Peyer's patch (tissue), 4 donors: ENCODE measurements at regions not wholly inside any gene's neighbourhood (a gene's known extent, or its start where the extent isn't known, plus 50 kb on each side); places are given as distances from the start of the nearest gene placed in this dataset.
A peak's percentile ranks its signal among the peaks of the same experiment; 100 is the strongest.

Experiments used
- DNase-seq, 3 donors: peaks; one replicate each; pipeline ENCODE4 v3.0.0-alpha.2; 2017 to 2019
- H3K27ac ChIP-seq, 4 donors: fragments of 200-600 bp; sonication (generic); one replicate each; pipeline ENCODE4 v1.5.1; 2016 to 2019
- H3K27me3 ChIP-seq, 2 donors: fragments of 200-600 bp; sonication (generic); one replicate each; pipeline ENCODE4 v1.5.1; 2019
- H3K36me3 ChIP-seq, 3 donors: fragments of 200-600 bp; sonication (generic); one replicate each; pipeline ENCODE4 v1.5.1; 2016 to 2019
- H3K4me1 ChIP-seq, 4 donors: fragments of 200-600 bp; sonication (generic); one replicate each; pipeline ENCODE4 v1.5.1; 2016 to 2019
- H3K4me3 ChIP-seq, 4 donors: fragments of 200-600 bp; sonication (generic); 1 replicate in 3 of 4; 2 replicates in 1 of 4; pipeline ENCODE4 v1.5.1; 2016 to 2019; ENCODE audit warnings: mild to moderate bottlenecking in 1 of 4
- H3K9me3 ChIP-seq, 4 donors: fragments of 200-600 bp; sonication (generic); one replicate each; pipeline ENCODE4 v1.5.1; 2016 to 2019; ENCODE audit warnings: mild to moderate bottlenecking in 1 of 4
- POLR2A ChIP-seq, 2 donors: fragments of 450-650 bp; IDR thresholded peaks; one replicate each; pipeline ENCODE4 v1.5.1; 2017; ENCODE audit warnings: antibody characterized with exemption in 2 of 2, mild to moderate bottlenecking in 2 of 2, moderate library complexity in 2 of 2
- TF ChIP-seq, protein P1 (sequence below), 6 experiments: fragments of 450-650 bp in 4 of 6; fragments of 200-600 bp in 2 of 6; sonication (generic) in 1 of 6; IDR thresholded peaks; one replicate each; pipeline ENCODE4 v1.5.1; 2017 to 2019; ENCODE audit warnings: antibody characterized with exemption in 6 of 6, mild to moderate bottlenecking in 3 of 6, moderate library complexity in 1 of 6

GRCh38 chr4:11632483-11632882, 203.8 kb upstream of the HS3ST1 start:
- no peak for TF ChIP-seq POLR2A (IDR thresholded peaks at IDR 0.05)
- TF ChIP-seq, protein P1, sequence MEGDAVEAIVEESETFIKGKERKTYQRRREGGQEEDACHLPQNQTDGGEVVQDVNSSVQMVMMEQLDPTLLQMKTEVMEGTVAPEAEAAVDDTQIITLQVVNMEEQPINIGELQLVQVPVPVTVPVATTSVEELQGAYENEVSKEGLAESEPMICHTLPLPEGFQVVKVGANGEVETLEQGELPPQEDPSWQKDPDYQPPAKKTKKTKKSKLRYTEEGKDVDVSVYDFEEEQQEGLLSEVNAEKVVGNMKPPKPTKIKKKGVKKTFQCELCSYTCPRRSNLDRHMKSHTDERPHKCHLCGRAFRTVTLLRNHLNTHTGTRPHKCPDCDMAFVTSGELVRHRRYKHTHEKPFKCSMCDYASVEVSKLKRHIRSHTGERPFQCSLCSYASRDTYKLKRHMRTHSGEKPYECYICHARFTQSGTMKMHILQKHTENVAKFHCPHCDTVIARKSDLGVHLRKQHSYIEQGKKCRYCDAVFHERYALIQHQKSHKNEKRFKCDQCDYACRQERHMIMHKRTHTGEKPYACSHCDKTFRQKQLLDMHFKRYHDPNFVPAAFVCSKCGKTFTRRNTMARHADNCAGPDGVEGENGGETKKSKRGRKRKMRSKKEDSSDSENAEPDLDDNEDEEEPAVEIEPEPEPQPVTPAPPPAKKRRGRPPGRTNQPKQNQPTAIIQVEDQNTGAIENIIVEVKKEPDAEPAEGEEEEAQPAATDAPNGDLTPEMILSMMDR (IDR thresholded peaks at IDR 0.05): no peak
- H3K36me3 ChIP-seq: no peaks in the 10 kb centered on the region
- no peaks in the 10 kb centered on the region for H3K9me3 ChIP-seq
- no peak overlapping the region for H3K4me3 ChIP-seq
- H3K27me3 ChIP-seq: no peaks in the 10 kb centered on the region
- no peaks in the 10 kb centered on the region for H3K4me1 ChIP-seq
- DNase-seq: no peak
- H3K27ac ChIP-seq: no peak overlapping the region

DNA sequence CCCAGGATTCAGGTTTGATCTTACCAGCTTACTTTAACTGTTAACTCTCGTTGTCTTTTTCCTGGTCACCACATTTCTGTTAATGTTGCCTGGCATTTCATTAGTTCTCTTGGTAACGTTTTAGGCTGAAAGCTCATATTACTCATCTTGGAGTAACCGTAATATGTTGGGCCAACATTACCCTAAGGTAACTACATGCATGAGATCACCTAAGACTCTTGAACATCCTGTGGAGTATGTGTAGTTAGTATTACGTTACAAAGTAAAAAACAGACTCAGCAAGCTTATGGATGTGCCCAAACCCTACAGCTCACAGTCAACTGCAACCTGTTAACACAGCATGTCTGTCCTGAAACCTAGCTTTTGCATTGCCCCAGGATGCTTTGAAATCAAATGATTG, 203.3 kb upstream of the HS3ST1 start:
- DNase-seq: no peak
- TF ChIP-seq, protein P1 (IDR thresholded peaks at IDR 0.05): no peak
- TF ChIP-seq POLR2A (IDR thresholded peaks at IDR 0.05): no peak
- Histone ChIP-seq H3K9me3 (no peaks in the 10 kb centered on the region), H3K27me3 (no peaks in the 10 kb centered on the region), H3K36me3 (no peaks in the 10 kb centered on the region), H3K4me3 (no peak overlapping the region), H3K4me1 (no peaks in the 10 kb centered on the region), H3K27ac (no peak overlapping the region)

DNA sequence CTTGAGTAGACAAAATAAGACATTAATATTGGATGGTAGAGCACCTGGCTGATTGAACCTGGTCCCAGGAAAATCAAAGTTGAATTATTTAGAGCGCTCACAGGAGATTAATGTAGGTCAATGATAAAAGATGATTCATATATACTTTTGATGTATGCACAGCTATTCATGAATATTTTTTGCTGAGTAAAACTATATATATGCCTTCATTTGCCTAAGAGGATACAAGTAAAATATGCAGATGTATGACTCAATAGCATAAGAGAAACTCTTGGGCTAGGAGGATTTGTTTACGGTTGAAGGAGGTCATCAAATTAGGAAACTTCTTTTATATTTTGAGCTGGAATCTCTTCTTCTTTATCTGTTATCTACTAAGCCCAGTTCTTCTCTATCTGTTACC, 202.7 kb upstream of the HS3ST1 start:
- H3K36me3 ChIP-seq: no peaks in the 10 kb centered on the region
- H3K9me3 ChIP-seq: no peaks in the 10 kb centered on the region
- H3K4me1 ChIP-seq: no peaks in the 10 kb centered on the region
- H3K4me3 ChIP-seq: no peak overlapping the region
- no peak for DNase-seq
- no peak for TF ChIP-seq POLR2A (IDR thresholded peaks at IDR 0.05)
- TF ChIP-seq, protein P1 (IDR thresholded peaks at IDR 0.05): no peak
- H3K27ac ChIP-seq: no peak overlapping the region
- H3K27me3 ChIP-seq: no peaks in the 10 kb centered on the region

GRCh38 chr4:11628093-11628725, 199.5 kb upstream of the HS3ST1 start:
- TF ChIP-seq, protein P1 (IDR thresholded peaks at IDR 0.05): no peak
- TF ChIP-seq POLR2A (IDR thresholded peaks at IDR 0.05): no peak
- peak overlapping the region in 1 of 4 donors; percentile 40 for H3K27ac ChIP-seq
- H3K9me3 ChIP-seq: no peaks in the 10 kb centered on the region
- no peak overlapping the region for H3K4me3 ChIP-seq
- no peak for DNase-seq
- no peaks in the 10 kb centered on the region for H3K27me3 ChIP-seq
- no peaks in the 10 kb centered on the region for H3K36me3 ChIP-seq
- H3K4me1 ChIP-seq: peaks cover 0 to 3% (median 0%) of the 10 kb centered on the region in 4 donors

GRCh38 chr4:11626066-11626465, 197.4 kb upstream of the HS3ST1 start:
- no peak overlapping the region for H3K4me3 ChIP-seq
- no peaks in the 10 kb centered on the region for H3K36me3 ChIP-seq
- no peak overlapping the region for H3K27ac ChIP-seq
- no peak for DNase-seq
- H3K9me3 ChIP-seq: no peaks in the 10 kb centered on the region
- no peaks in the 10 kb centered on the region for H3K27me3 ChIP-seq
- H3K4me1 ChIP-seq: peaks cover 0 to 3% (median 0%) of the 10 kb centered on the region in 4 donors
- no peak for TF ChIP-seq POLR2A (IDR thresholded peaks at IDR 0.05)
- TF ChIP-seq, protein P1 (IDR thresholded peaks at IDR 0.05): no peak

- Histone ChIP-seq H3K27me3 (no peaks in the 10 kb centered on the region), H3K4me3 (no peak overlapping the region), H3K36me3 (no peaks in the 10 kb centered on the region), H3K9me3 (no peaks in the 10 kb centered on the region), H3K4me1 (peaks cover 0 to 3% (median 0%) of the 10 kb centered on the region in 4 donors), H3K27ac (no peak overlapping the region)
- TF ChIP-seq, protein P1 (IDR thresholded peaks at IDR 0.05): no peak
- TF ChIP-seq POLR2A (IDR thresholded peaks at IDR 0.05): no peak
- DNase-seq: no peak
Measured at GRCh38 chr4:11625211-11625610, 196.5 kb upstream of the HS3ST1 start.
